RPMI8226 (cell line): ENCODE measurements at regions not wholly inside any gene's neighbourhood (a gene's known extent, or its start where the extent isn't known, plus 50 kb on each side); places are given as distances from the start of the nearest gene placed in this dataset.

Experiments
- DNase-seq: peaks from one replicate; pipeline ENCODE4 v3.0.0-alpha.2; 2015

- no peak for DNase-seq
These were observed 396.7 kb upstream of the HS6ST1 start for GRCh38 chr2:128715360-128715759.

- no peak for DNase-seq
These were observed 397.6 kb upstream of the HS6ST1 start for GRCh38 chr2:128716299-128716721.

DNA sequence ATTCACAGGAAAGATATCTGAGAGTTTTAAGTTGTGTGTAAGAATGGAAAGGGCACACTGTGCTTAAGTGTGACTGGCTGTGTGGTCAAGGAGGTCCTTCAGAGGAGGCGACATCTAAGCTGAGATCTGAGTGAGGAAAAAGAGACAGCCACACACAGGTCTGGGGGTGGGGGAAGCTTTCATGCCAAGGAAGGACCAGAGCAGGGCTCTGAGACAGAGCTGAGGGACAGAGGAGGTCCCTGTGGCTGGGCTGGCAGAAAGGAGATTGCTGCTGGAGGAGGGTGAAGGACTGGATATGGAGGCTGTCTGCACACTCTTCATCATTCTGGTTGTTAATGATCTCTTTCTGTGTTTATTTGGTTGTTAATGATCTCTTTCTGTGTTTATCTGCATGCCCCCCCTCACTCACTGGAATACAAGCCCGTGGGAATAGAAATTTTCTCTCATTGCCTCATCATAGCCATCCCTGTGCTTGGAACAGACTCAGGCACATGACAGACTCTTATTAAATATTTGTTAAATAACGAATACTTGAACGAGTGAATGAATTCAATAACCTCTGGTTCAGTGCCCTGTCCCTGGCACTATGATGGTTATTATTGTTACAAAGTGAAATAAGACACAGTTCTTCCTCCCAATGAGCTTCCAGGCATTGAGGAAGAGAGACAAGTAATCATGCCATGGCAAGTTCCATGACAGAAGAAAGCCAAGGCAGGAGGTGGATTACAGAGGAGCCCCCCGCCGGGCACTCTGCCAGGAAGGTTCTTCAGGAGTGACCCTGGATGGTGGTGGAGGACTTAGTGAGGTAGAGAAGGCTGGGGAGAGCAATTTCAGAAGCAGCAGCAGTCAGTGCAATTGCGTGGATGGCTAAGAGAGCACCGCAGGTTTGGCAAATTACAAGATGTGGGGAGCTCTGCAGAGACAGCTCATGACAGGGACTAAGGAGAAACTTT lies 399.4 kb upstream of the HS6ST1 start:
- no peak for DNase-seq

DNA sequence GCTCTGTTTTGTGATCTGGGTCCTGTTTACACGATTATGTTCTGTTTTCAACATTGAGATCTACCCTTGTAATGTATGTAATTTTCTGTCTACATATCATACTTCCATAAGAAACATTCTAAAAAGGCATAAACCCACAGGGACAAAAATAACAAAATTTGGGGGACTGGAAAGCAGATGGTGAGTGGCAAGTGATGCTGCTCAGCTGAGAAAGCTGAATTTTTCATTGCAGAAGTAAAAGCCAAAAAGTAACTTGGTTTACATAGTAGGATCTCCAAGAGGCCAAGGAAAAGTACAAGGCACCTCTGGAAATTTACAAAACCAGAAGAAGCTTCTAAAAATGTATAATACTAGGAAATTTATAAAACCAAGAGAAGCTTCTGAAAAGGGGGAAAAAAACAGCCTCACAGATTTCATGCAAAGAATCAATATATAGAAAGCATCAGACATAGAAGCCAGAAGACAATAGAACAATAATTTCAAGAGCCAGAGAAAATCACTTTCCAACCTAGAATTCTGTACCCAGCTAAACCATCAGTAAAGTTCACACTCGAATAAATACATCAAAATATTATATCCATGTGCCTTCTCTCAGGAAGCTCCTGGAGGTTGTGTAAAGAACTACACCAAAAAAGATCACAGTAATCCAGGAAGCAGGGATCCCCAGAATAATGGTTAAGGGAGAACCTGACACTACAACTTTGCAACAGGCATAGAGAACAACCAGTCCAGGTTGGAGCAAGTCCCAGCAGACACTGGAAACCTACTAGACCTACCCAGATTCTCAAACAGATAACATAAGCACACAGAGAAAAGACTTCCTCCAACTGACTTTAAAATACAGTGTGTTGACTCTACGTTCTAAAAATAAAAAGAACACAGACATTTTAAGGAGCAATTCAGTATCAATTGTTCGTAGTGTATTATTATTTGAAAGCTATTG lies 401.7 kb upstream of the HS6ST1 start:
- no peak for DNase-seq

- no peak for DNase-seq
These were observed 402.4 kb upstream of the HS6ST1 start for GRCh38 chr2:128721096-128721495.

GRCh38 chr2:128722489-128722888 lies 403.8 kb upstream of the HS6ST1 start:
- DNase-seq, result no peak

GRCh38 chr2:128724547-128724946 lies 405.9 kb upstream of the HS6ST1 start:
- DNase-seq, result no peak

DNA sequence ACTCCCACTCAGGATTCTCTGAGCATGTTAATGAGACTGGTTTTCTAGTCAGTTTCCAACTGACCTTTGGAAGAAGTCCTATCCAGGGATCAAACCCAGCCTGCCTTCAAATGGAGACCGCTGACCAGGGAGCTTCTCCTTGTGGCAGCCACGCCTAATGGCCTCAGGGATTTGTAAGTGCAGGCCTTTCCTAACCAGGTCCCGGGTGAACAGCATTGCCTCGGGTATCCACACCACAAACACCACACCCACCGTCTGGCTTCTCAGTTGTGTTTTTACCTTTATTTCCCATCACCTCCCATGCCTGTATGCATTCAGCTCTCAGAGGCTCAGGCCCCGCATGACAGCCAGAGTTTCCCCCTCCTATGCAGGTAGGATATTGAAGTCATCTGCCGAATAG lies 406.3 kb upstream of the HS6ST1 start:
- DNase-seq, result no peak

- no peak for DNase-seq
These were observed 407.6 kb upstream of the HS6ST1 start for GRCh38 chr2:128726236-128726635.

DNA sequence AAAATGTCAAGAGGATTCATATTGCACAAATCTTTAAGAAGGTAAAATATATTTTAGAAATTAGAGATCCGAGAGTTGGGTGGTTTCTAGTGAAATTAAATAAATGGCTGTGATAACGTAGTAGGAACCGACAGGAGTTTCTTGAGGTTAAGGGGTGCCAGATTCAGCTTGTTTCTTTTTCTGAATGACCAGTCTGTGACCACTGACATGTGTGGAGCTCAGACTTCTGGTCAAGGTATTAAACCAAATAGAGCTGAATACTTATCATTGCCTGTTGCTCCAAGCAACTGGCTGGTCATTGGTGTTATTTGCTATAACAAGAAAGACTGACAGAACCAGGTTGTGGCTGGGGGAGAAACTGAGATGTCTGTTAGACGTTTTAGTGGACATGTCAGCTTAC lies 408.2 kb upstream of the HS6ST1 start:
- no peak for DNase-seq

GRCh38 chr2:128727404-128727803 lies 408.7 kb upstream of the HS6ST1 start:
- no peak for DNase-seq

DNA sequence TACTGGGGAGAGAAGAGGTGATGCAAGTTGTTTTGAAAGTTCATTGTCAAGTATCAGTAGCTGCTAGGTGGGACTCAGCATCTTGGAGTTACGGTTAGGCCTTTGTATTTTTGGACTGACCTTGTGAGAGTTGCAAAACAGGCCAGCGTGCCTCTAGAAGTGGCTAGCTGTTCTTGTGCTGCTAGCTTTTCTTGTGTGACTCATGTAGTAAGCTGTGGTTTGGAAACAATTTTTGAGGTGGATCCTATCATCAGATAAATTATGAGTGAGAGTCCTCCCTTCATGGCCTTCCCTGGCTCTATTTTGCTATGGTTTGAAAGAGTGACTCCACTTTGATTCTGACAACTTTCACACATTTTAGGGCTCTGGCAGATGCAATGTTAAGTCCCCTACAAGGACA lies 409.2 kb upstream of the HS6ST1 start:
- no peak for DNase-seq

- no peak for DNase-seq
These were observed 410.4 kb upstream of the HS6ST1 start for GRCh38 chr2:128729051-128729450.

DNA sequence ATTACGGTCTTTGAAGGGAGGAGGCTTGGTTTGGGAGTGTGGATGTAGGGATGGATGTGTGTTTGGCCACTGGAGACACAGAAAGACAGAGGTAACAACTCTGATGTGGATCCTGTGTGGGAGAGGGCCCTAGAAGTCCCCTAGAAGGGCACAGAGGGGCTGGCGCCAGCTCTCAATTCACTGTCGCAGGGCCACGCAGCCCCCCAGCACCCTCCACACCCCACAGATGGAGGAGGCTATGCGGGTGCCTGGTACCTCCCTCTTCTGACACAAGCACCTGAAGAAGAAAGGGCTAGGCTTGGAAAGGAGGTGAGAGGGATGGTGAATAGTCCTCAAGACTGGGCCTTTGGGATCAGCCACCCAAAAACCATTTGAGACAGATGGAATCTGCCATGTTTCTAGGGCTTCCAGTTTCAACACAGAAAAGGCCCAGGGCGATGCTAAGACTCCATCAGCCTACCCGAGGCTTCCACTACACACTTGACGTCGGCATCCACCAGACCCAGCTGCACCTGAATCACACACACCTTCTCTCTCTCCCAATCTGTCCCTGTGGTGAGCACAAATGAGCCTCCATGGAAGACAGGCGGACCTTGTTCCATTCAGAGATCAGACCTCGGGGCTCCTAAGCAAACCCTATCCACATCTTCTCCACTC lies 413.5 kb upstream of the HS6ST1 start:
- DNase-seq, result no peak

GRCh38 chr2:128732976-128733431 lies 414.3 kb upstream of the HS6ST1 start:
- DNase-seq, result no peak

DNA sequence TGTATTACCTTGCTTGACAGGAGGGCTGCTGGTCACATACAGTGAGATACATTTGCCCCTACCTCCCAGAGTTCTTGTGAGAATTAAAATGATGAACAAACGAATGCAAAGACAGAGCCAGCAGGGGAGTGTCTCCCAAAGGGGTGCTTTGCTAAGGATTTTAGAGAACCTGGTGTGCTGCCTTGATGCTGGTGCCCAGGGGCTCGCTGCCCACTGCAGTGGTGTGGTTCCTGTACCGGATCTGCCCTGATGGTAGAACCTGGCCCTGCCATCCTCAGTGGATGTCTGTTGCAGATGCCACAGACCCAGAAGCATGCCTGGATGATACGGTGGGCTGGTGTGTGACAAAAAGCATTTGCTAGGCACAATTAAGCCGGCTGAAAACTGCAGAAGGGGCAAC lies 414.8 kb upstream of the HS6ST1 start:
- no peak for DNase-seq

GRCh38 chr2:128734521-128735295 lies 416.0 kb upstream of the HS6ST1 start:
- peak; percentile 64 for DNase-seq

GRCh38 chr2:128735296-128735960 lies 416.8 kb upstream of the HS6ST1 start:
- DNase-seq, result no peak

- DNase-seq, result no peak
These were observed 417.5 kb upstream of the HS6ST1 start for GRCh38 chr2:128736046-128736688.

DNA sequence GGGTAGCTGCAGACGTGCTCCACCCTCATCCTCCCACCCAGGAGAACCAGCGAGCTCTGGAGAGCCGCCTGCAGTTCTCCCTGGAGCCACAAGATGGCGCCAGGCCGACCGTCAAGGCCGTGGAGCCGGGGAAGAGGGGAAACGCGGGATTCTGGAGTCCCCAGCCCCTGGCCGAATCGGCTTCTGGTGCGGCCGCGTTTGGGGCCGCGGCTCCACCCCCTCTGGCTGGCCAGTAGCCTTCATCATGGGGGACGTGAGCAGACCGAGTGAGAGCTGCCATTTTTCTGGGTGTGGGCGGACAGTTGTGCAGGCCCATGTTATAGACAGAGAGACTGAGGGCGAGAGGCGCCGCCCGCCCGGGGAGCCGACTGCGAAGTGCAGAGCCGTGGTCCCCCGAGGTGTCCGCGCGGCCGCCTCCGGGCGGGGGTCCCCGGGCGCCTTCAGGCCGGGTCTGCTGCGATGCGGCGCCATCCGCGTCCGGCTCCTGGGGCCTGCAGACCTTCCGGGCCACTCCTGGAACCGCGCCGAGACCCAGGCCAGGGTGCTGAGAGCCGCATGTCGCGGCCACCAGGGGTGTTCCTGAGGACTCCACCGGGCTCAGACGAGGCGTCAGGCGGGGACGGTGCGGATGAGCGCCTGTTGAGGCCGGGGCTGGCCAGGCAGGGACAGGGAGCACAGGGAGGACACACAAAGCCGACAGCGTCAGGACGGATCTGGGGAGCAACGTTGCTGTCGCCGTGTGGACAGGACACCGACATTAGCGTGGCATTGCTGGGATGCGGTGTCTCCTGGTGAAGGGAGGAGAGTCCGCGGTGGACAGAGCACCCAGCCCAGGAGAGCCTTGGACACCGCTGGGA lies 418.2 kb upstream of the HS6ST1 start:
- peak; percentile 70 for DNase-seq
